ENCODE measurements at regions not wholly inside any gene's neighbourhood (a gene's known extent, or its start where the extent isn't known, plus 50 kb on each side); places are given as distances from the start of the nearest gene placed in this dataset.

- no peak for DNase-seq (ENCODE audit: low read depth)
- no peak overlapping the region for H3K4me3 ChIP-seq (ENCODE audit: low read length)
- TF ChIP-seq CTCF (conservative IDR thresholded peaks at IDR 0.05; ENCODE audit: low read depth, low read length), result no peak
Measured at GRCh38 chr10:70960316-70960715, 72.0 kb upstream of the PCBD1 start.

- no peak for TF ChIP-seq CTCF (conservative IDR thresholded peaks at IDR 0.05; ENCODE audit: low read depth, low read length)
- H3K4me3 ChIP-seq (ENCODE audit: low read length), result no peak overlapping the region
- no peak for DNase-seq (ENCODE audit: low read depth)
Measured at GRCh38 chr10:70960783-70961570, 72.6 kb upstream of the PCBD1 start.

GRCh38 chr10:70962686-70963085 lies 74.3 kb upstream of the PCBD1 start:
- DNase-seq (ENCODE audit: low read depth), result no peak
- TF ChIP-seq CTCF (conservative IDR thresholded peaks at IDR 0.05; ENCODE audit: low read depth, low read length), result no peak
- no peak overlapping the region for H3K4me3 ChIP-seq (ENCODE audit: low read length)

GRCh38 chr10:70963271-70963670 lies 74.9 kb upstream of the PCBD1 start:
- no peak overlapping the region for H3K4me3 ChIP-seq (ENCODE audit: low read length)
- TF ChIP-seq CTCF (conservative IDR thresholded peaks at IDR 0.05; ENCODE audit: low read depth, low read length), result no peak
- no peak for DNase-seq (ENCODE audit: low read depth)

- no peak for DNase-seq (ENCODE audit: low read depth)
- H3K4me3 ChIP-seq (ENCODE audit: low read length), result no peak overlapping the region
- no peak for TF ChIP-seq CTCF (conservative IDR thresholded peaks at IDR 0.05; ENCODE audit: low read depth, low read length)
Measured at GRCh38 chr10:70964245-70964644, 75.9 kb upstream of the PCBD1 start.

- no peak for TF ChIP-seq CTCF (conservative IDR thresholded peaks at IDR 0.05; ENCODE audit: low read depth, low read length)
- DNase-seq (ENCODE audit: low read depth), result no peak
- H3K4me3 ChIP-seq (ENCODE audit: low read length), result no peak overlapping the region
Measured at GRCh38 chr10:70964881-70965280, 76.5 kb upstream of the PCBD1 start.

GRCh38 chr10:70965566-70965965 lies 77.2 kb upstream of the PCBD1 start:
- DNase-seq (ENCODE audit: low read depth), result no peak

More at GRCh38 chr10:70965566-70965965, 77.2 kb upstream of the PCBD1 start:
- no peak for TF ChIP-seq CTCF (conservative IDR thresholded peaks at IDR 0.05; ENCODE audit: low read depth, low read length)
- no peak overlapping the region for H3K4me3 ChIP-seq (ENCODE audit: low read length)

Measured in retinal pigment epithelial cell (primary cell).